ENCODE measurements at regions not wholly inside any gene's neighbourhood (a gene's known extent, or its start where the extent isn't known, plus 50 kb on each side); places are given as distances from the start of the nearest gene placed in this dataset.

GRCh38 chr16:62137996-62138395 lies 101.8 kb upstream of the CDH8 start:
- no peak overlapping the region for H3K9ac ChIP-seq (ENCODE audit: extremely low read depth, insufficient read length, low read length)
- no peak overlapping the region for H3K14ac ChIP-seq (ENCODE audit: insufficient read depth, low read length)
- no peak overlapping the region for H3T11ph ChIP-seq (ENCODE audit: low read length)
- no peaks in the 10 kb centered on the region for H3K27me3 Mint-ChIP-seq (ENCODE audit: low read depth)
- H3K9me3 ChIP-seq (ENCODE audit: control insufficient read depth, low read depth, low read length), result peaks cover 14% of the 10 kb centered on the region
- no peaks in the 10 kb centered on the region for H3K79me1 ChIP-seq (ENCODE audit: insufficient read depth, low read depth, low read length, poor library complexity, severe bottlenecking)
- H3K79me2 ChIP-seq (ENCODE audit: insufficient read depth, low read length), result no peaks in the 10 kb centered on the region
- no peak overlapping the region for H2AFZ ChIP-seq (ENCODE audit: low read length)
- H2BK20ac ChIP-seq (ENCODE audit: low read depth, low read length, poor library complexity, severe bottlenecking), result no peak overlapping the region
- no peaks in the 10 kb centered on the region for H3K27me3 ChIP-seq (ENCODE audit: insufficient read depth, low read length)
- H2BK120ac ChIP-seq (ENCODE audit: low read depth, low read length, poor library complexity, severe bottlenecking), result no peak overlapping the region
- H4K8ac ChIP-seq (replicated peaks; ENCODE audit: insufficient read length, low read depth, low read length), result no peak overlapping the region
- H3K23ac ChIP-seq (ENCODE audit: insufficient read length, low read depth, low read length), result no peak overlapping the region
- no peak overlapping the region for H4K91ac ChIP-seq (ENCODE audit: insufficient read length, low read depth, low read length)
- no peak overlapping the region for H2BK15ac ChIP-seq (ENCODE audit: low read depth, low read length)
- no peaks in the 10 kb centered on the region for H4K20me1 ChIP-seq (ENCODE audit: control insufficient read depth, insufficient read depth, insufficient read length)
- no peak overlapping the region for H3K27ac Mint-ChIP-seq
- no peaks in the 10 kb centered on the region for H3K4me1 ChIP-seq (ENCODE audit: insufficient read depth, low read length)
- no peak overlapping the region for H3K4me3 Mint-ChIP-seq
- H3K23me2 ChIP-seq (ENCODE audit: insufficient read length, low read depth, low read length, poor library complexity, severe bottlenecking), result no peaks in the 10 kb centered on the region
- H3K18ac ChIP-seq (ENCODE audit: insufficient read length, low read depth, low read length), result no peak overlapping the region
- H3K27ac ChIP-seq (ENCODE audit: insufficient read length, low read depth, low read length), result no peak overlapping the region
- H3K36me3 Mint-ChIP-seq (ENCODE audit: insufficient read depth in 1 of 3, low read depth in 3 of 3), result peaks cover 6 to 13% (median 12%) of the 10 kb centered on the region in 3 experiments; a peak in 6 of 7 replicates
- H3K9me3 Mint-ChIP-seq, result peaks cover 13 to 16% of the 10 kb centered on the region in 2 experiments
- DNase-seq, result no peak
- no peak overlapping the region for H2BK12ac ChIP-seq (ENCODE audit: insufficient read length, low read depth, low read length)
- H2BK5ac ChIP-seq (ENCODE audit: insufficient read length, low read length), result no peak overlapping the region
- no peak overlapping the region for H3K56ac ChIP-seq (ENCODE audit: insufficient read length, low read depth, low read length)
- H3K4me1 Mint-ChIP-seq, result no peaks in the 10 kb centered on the region
- H3K4ac ChIP-seq (ENCODE audit: low read depth, low read length), result no peak overlapping the region
- no CpG with 5 or more reads among the region's 3 CpGs for WGBS (ENCODE audit: extremely low coverage, insufficient read length, low lambda C conversion rate)
- H4K5ac ChIP-seq (ENCODE audit: insufficient read length, low read depth, low read length), result no peak overlapping the region
- no peak overlapping the region for H2AK5ac ChIP-seq (ENCODE audit: insufficient read length, low read length)
- no peak overlapping the region for H3K4me2 ChIP-seq (ENCODE audit: insufficient read depth, insufficient read length, low read length)
- TF ChIP-seq, protein P1, sequence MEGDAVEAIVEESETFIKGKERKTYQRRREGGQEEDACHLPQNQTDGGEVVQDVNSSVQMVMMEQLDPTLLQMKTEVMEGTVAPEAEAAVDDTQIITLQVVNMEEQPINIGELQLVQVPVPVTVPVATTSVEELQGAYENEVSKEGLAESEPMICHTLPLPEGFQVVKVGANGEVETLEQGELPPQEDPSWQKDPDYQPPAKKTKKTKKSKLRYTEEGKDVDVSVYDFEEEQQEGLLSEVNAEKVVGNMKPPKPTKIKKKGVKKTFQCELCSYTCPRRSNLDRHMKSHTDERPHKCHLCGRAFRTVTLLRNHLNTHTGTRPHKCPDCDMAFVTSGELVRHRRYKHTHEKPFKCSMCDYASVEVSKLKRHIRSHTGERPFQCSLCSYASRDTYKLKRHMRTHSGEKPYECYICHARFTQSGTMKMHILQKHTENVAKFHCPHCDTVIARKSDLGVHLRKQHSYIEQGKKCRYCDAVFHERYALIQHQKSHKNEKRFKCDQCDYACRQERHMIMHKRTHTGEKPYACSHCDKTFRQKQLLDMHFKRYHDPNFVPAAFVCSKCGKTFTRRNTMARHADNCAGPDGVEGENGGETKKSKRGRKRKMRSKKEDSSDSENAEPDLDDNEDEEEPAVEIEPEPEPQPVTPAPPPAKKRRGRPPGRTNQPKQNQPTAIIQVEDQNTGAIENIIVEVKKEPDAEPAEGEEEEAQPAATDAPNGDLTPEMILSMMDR (conservative IDR thresholded peaks at IDR 0.05), result no peak

Measured in H9 (cell line).